Peyer's patch (tissue), 4 donors: ENCODE measurements at regions not wholly inside any gene's neighbourhood (a gene's known extent, or its start where the extent isn't known, plus 50 kb on each side); places are given as distances from the start of the nearest gene placed in this dataset.
A peak's percentile ranks its signal among the peaks of the same experiment; 100 is the strongest.

ENCODE experiments used
- DNase-seq, 3 donors: peaks; one replicate each; pipeline ENCODE4 v3.0.0-alpha.2; 2017 to 2019
- H3K27ac ChIP-seq, 4 donors: fragments of 200-600 bp; sonication (generic); one replicate each; pipeline ENCODE4 v1.5.1; 2016 to 2019
- H3K27me3 ChIP-seq, 2 donors: fragments of 200-600 bp; sonication (generic); one replicate each; pipeline ENCODE4 v1.5.1; 2019
- H3K36me3 ChIP-seq, 3 donors: fragments of 200-600 bp; sonication (generic); one replicate each; pipeline ENCODE4 v1.5.1; 2016 to 2019
- H3K4me1 ChIP-seq, 4 donors: fragments of 200-600 bp; sonication (generic); one replicate each; pipeline ENCODE4 v1.5.1; 2016 to 2019
- H3K4me3 ChIP-seq, 4 donors: fragments of 200-600 bp; sonication (generic); 1 replicate in 3 of 4; 2 replicates in 1 of 4; pipeline ENCODE4 v1.5.1; 2016 to 2019; ENCODE audit warnings: mild to moderate bottlenecking in 1 of 4
- H3K9me3 ChIP-seq, 4 donors: fragments of 200-600 bp; sonication (generic); one replicate each; pipeline ENCODE4 v1.5.1; 2016 to 2019; ENCODE audit warnings: mild to moderate bottlenecking in 1 of 4
- POLR2A ChIP-seq, 2 donors: fragments of 450-650 bp; IDR thresholded peaks; one replicate each; pipeline ENCODE4 v1.5.1; 2017; ENCODE audit warnings: antibody characterized with exemption in 2 of 2, mild to moderate bottlenecking in 2 of 2, moderate library complexity in 2 of 2
- TF ChIP-seq, protein P1 (sequence below), 6 experiments: fragments of 450-650 bp in 4 of 6; fragments of 200-600 bp in 2 of 6; sonication (generic) in 1 of 6; IDR thresholded peaks; one replicate each; pipeline ENCODE4 v1.5.1; 2017 to 2019; ENCODE audit warnings: antibody characterized with exemption in 6 of 6, mild to moderate bottlenecking in 3 of 6, moderate library complexity in 1 of 6

GRCh38 chr2:181367906-181368435, 89.2 kb upstream of the ITGA4 start:
- Histone ChIP-seq H3K27ac (no peak overlapping the region), H3K4me1 (no peaks in the 10 kb centered on the region), H3K4me3 (no peak overlapping the region), H3K9me3 (no peaks in the 10 kb centered on the region), H3K36me3 (no peaks in the 10 kb centered on the region), H3K27me3 (no peaks in the 10 kb centered on the region)
- TF ChIP-seq POLR2A (IDR thresholded peaks at IDR 0.05): no peak
- TF ChIP-seq, protein P1, sequence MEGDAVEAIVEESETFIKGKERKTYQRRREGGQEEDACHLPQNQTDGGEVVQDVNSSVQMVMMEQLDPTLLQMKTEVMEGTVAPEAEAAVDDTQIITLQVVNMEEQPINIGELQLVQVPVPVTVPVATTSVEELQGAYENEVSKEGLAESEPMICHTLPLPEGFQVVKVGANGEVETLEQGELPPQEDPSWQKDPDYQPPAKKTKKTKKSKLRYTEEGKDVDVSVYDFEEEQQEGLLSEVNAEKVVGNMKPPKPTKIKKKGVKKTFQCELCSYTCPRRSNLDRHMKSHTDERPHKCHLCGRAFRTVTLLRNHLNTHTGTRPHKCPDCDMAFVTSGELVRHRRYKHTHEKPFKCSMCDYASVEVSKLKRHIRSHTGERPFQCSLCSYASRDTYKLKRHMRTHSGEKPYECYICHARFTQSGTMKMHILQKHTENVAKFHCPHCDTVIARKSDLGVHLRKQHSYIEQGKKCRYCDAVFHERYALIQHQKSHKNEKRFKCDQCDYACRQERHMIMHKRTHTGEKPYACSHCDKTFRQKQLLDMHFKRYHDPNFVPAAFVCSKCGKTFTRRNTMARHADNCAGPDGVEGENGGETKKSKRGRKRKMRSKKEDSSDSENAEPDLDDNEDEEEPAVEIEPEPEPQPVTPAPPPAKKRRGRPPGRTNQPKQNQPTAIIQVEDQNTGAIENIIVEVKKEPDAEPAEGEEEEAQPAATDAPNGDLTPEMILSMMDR (IDR thresholded peaks at IDR 0.05): no peak
- no peak for DNase-seq

DNA sequence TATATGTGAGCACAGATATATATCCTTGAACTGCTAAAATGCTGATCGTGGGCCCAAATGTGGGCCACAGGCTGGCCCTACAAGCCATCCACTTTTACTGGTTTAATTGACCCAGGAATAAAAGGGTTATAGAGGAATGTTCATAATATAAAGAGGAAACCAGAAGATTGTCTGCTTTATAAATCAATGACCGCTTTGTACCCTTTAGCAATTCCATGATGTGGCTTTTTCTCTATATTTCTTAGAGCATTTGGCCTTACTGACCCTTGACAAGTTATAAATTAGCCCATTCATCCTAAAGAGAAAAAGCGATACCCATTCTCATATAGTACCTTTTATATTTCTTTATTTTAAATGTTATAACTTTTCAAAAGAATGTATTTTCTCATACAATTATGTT, 87.1 kb upstream of the ITGA4 start:
- H3K27ac ChIP-seq: no peak overlapping the region

DNA sequence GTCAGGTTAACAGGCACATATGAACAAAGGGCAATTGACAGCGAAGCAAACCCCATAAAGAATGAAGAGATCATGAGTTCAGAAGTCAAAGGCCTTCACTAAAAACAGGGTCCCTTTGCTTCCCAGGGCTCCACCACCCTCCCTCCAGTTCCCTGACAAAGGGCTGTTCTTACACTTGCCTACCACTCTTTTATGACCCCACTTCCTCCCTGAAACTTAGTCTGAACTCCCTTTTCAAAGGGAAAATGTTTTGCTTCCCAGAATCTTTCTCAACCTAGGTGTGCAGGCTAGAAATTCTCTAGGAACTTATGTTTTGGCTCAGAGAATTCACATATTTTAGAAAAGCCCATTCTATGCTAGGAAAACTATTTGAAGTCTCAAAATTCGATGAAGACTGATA, 86.0 kb upstream of the ITGA4 start:
- no peaks in the 10 kb centered on the region for H3K36me3 ChIP-seq
- H3K4me1 ChIP-seq: no peaks in the 10 kb centered on the region
- H3K4me3 ChIP-seq: no peak overlapping the region
- no peak for TF ChIP-seq POLR2A (IDR thresholded peaks at IDR 0.05)
- TF ChIP-seq, protein P1 (IDR thresholded peaks at IDR 0.05): no peak
- DNase-seq: no peak
- no peaks in the 10 kb centered on the region for H3K9me3 ChIP-seq
- no peaks in the 10 kb centered on the region for H3K27me3 ChIP-seq
- no peak overlapping the region for H3K27ac ChIP-seq

More for the DNA sequence above, 87.1 kb upstream of the ITGA4 start:
- Histone ChIP-seq H3K27me3 (no peaks in the 10 kb centered on the region), H3K36me3 (no peaks in the 10 kb centered on the region), H3K4me3 (no peak overlapping the region), H3K9me3 (no peaks in the 10 kb centered on the region), H3K4me1 (no peaks in the 10 kb centered on the region)
- no peak for DNase-seq
- no peak for TF ChIP-seq POLR2A (IDR thresholded peaks at IDR 0.05)

DNA sequence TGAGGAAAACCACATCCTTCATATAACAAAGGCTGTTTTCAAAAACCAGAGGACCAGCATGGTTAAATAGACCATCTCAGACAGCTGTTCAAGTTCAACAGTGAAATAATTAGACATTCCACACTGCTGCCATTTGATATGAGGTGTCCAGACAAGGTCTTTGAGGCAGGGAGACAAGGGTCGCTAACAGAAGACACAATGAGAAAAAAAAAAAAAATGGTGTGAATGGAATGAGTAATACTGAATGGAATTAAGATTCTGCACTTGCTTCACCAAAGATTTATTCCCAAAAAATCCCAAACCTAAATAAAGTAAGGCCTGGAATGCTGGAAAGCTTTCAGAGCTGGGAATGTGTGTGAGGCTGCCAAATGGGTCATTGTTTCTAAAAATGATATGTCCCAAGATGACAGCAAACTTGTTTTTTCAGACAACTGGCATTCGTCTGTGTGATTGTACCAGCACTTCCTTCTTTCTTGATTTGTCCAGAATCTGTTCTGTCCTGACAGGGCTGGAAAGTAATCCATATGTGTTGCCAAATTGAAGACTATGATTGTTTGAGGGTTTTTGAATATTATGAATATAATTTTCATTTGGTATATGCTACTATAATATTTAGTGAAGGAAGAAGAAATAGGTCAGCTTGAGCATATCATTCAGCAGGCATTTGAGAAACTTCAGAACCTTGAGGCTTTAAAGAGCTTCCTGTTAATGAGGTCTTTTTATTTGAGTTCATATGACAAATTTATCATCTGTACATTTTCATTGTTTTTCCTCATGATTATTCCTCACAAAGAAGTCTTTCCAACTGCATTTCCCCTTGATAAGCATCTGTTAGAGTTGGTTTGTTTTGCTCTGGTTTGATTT, 85.2 kb upstream of the ITGA4 start:
- Histone ChIP-seq H3K9me3 (no peaks in the 10 kb centered on the region), H3K4me1 (no peaks in the 10 kb centered on the region), H3K27me3 (no peaks in the 10 kb centered on the region), H3K27ac (peak overlapping the region in 1 of 4 donors; percentile 8), H3K4me3 (no peak overlapping the region), H3K36me3 (no peaks in the 10 kb centered on the region)
- no peak for TF ChIP-seq POLR2A (IDR thresholded peaks at IDR 0.05)
- TF ChIP-seq, protein P1 (IDR thresholded peaks at IDR 0.05): no peak
- no peak for DNase-seq

- no peaks in the 10 kb centered on the region for H3K4me1 ChIP-seq
- H3K9me3 ChIP-seq: no peaks in the 10 kb centered on the region
- H3K36me3 ChIP-seq: no peaks in the 10 kb centered on the region
- TF ChIP-seq, protein P1 (IDR thresholded peaks at IDR 0.05): no peak
- TF ChIP-seq POLR2A (IDR thresholded peaks at IDR 0.05): no peak
- no peak overlapping the region for H3K27ac ChIP-seq
- H3K4me3 ChIP-seq: no peak overlapping the region
- no peak for DNase-seq
- H3K27me3 ChIP-seq: no peaks in the 10 kb centered on the region
Observed at GRCh38 chr2:181372646-181373040, 84.5 kb upstream of the ITGA4 start.
